ENCODE measurements at regions not wholly inside any gene's neighbourhood (a gene's known extent, or its start where the extent isn't known, plus 50 kb on each side); places are given as distances from the start of the nearest gene placed in this dataset.

GRCh38 chr2:219969508-219969907, 342.1 kb downstream of the SLC4A3 start:
- no peak overlapping the region for H3K9ac ChIP-seq (ENCODE audit: low read length)
- no peak overlapping the region for H3K27ac ChIP-seq (ENCODE audit: low read length)
- TF ChIP-seq EZH2 (IDR thresholded peaks at IDR 0.05; ENCODE audit: borderline replicate concordance, insufficient read depth, low read length, poor library complexity, severe bottlenecking), result no peak
- no peak for TF ChIP-seq SMC3 (conservative IDR thresholded peaks at IDR 0.05; ENCODE audit: poor library complexity)
- no peak for TF ChIP-seq EP300 (conservative IDR thresholded peaks at IDR 0.05; ENCODE audit: poor library complexity, severe bottlenecking)
- no peak for TF ChIP-seq CTCF (IDR thresholded peaks at IDR 0.05; ENCODE audit: poor library complexity, severe bottlenecking)
- no peak for TF ChIP-seq MXI1 (conservative IDR thresholded peaks at IDR 0.05; ENCODE audit: poor library complexity, severe bottlenecking)
- TF ChIP-seq TAF1 (IDR thresholded peaks at IDR 0.05; ENCODE audit: low read depth), result no peak
- TF ChIP-seq RAD21 (conservative IDR thresholded peaks at IDR 0.05), result no peak
- TF ChIP-seq REST (IDR thresholded peaks at IDR 0.05; ENCODE audit: borderline replicate concordance), result no peak
- no peak for TF ChIP-seq POLR2AphosphoS5 (IDR thresholded peaks at IDR 0.05)

GRCh38 chr2:219973136-219973535, 345.7 kb downstream of the SLC4A3 start:
- Histone ChIP-seq H3K79me2 (replicated peaks; ENCODE audit: insufficient read depth, low read length) (no peaks in the 10 kb centered on the region), H3F3A (ENCODE audit: insufficient read depth, low read length, poor library complexity, severe bottlenecking) (no peaks in the 10 kb centered on the region), H3K27me3 (ENCODE audit: insufficient read depth, low read depth, low read length) (no peaks in the 10 kb centered on the region), H3K9me3 (ENCODE audit: low read length) (no peaks in the 10 kb centered on the region), H2AFZ (ENCODE audit: low read depth, low read length) (no peak overlapping the region), H3K9ac (ENCODE audit: low read length) (no peak overlapping the region), H3K4me3 (ENCODE audit: low read length) (no peak overlapping the region), H3K27ac (ENCODE audit: low read length) (no peak overlapping the region), H3K9me2 (ENCODE audit: insufficient read depth, low read length) (no peaks in the 10 kb centered on the region), H4K20me1 (ENCODE audit: insufficient read depth) (no peaks in the 10 kb centered on the region), H3K4me2 (ENCODE audit: low read length) (no peak overlapping the region), H3K36me3 (ENCODE audit: insufficient read depth, low read length) (no peaks in the 10 kb centered on the region)
- TF ChIP-seq REST (IDR thresholded peaks at IDR 0.05; ENCODE audit: borderline replicate concordance) (no peak), CTCF (IDR thresholded peaks at IDR 0.05; ENCODE audit: poor library complexity, severe bottlenecking) (no peak)

More at GRCh38 chr2:219969508-219969907, 342.1 kb downstream of the SLC4A3 start:
- Histone ChIP-seq H4K20me1 (ENCODE audit: insufficient read depth) (no peaks in the 10 kb centered on the region), H3F3A (ENCODE audit: insufficient read depth, low read length, poor library complexity, severe bottlenecking) (no peaks in the 10 kb centered on the region), H3K4me3 (ENCODE audit: low read length) (no peak overlapping the region), H3K9me3 (ENCODE audit: low read length) (no peaks in the 10 kb centered on the region), H3K27me3 (ENCODE audit: insufficient read depth, low read depth, low read length) (no peaks in the 10 kb centered on the region), H3K36me3 (ENCODE audit: insufficient read depth, low read length) (no peaks in the 10 kb centered on the region), H3K79me2 (replicated peaks; ENCODE audit: insufficient read depth, low read length) (no peaks in the 10 kb centered on the region), H2AFZ (ENCODE audit: low read depth, low read length) (no peak overlapping the region), H3K9me2 (ENCODE audit: insufficient read depth, low read length) (no peaks in the 10 kb centered on the region), H3K4me2 (ENCODE audit: low read length) (no peak overlapping the region)
